Superior temporal gyrus (tissue), 1 donor: ENCODE measurements at regions not wholly inside any gene's neighbourhood (a gene's known extent, or its start where the extent isn't known, plus 50 kb on each side); places are given as distances from the start of the nearest gene placed in this dataset.
A peak's percentile ranks its signal among the peaks of the same experiment; 100 is the strongest.

ENCODE experiments used
- DNase-seq: peaks from one replicate; pipeline ENCODE4 v3.0.0-alpha.2; 2016; ENCODE audit errors: extremely low spot score

DNA sequence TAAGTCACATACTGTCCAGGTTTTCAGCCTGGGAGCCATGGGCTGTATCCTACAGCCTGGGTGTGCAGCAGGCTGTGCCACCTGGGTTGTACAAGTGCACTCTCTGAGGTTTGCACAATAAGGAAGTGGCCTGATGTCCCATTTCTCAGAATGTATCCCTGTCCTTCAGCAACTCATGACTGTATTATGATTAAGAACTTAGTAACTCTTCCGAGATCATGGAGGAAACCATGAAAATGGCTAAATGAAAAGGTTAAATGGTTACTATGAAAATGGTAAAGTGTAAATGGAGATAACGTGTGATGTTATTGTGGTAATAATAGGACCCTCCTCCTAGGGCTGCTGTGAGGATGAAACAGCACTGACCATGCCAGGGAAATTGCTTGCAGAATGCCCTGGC, 227.6 kb downstream of the ANKRD60 start:
- no peak for DNase-seq

DNA sequence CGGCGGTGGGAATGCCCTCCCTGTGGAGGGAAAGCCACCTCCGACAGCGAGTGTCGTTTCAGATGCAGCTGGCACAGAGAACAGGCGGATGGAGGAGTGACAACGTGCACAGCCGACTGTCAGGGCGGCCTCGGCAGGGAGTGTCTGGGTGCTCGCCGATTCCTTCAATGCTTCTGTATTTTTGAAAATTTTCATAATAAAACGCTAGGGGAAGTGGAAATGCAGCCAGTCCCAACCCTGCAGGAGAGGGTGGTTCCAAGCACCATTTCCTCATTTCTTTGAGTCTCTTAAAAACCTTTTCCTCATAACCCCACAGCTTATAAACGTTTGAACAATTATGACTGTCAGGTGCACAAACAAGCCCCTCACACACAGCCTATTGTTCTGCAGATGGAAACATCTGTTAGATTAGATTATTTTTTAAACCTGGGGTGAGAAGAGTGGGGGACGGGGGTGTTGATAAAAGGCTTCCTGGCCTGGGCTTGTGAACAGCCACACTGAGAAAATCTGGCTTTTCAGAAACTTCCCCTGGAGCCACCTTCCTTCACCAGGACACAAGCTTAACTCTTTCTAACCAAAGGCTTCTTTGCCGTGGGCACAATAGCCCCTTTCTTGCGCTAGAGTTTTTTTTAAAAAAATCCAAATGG, 228.9 kb downstream of the ANKRD60 start:
- DNase-seq = no peak

DNA sequence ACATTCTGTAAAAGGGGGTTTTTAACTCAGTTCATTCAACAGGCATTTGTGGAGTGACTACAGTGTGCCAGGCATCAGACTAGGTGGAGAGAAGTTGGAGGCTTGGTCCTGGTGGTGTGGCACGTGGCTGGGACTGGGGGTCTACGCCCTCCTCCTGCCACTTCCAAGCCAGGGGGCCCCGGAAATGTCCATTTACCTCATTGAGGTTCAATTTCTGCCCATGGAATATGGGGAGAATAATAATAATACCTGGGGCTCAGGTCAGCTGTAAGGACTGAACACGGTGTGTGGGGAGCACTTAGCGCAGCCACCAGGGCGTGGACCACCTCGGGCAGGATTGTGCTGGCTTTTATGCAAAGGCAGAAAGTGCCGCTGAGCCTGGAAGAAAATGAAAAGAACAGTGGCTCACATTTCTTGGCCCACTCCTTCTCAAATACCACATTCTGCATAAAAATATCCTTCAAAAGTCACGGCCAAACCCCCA, 229.4 kb downstream of the ANKRD60 start:
- no peak for DNase-seq

DNA sequence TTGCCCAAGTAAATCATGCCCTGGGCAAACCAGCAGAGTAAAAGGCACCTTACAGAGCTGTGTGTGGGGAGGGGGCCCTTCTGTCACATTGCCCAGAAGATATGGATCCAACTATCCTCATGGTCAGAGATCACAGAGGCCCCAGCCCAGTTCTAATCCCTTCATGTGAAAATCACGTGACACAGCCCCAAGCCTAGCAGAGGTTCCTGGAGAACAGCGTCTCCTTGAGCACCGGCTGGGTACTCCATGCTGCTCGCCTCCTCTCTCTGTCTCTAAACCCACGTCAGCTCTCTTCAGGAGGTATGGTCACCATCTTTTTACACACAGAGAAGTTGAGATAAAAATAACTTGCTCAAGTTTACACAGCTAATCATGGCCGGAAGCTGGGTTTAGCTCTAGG, 230.2 kb downstream of the ANKRD60 start:
- DNase-seq = no peak

DNA sequence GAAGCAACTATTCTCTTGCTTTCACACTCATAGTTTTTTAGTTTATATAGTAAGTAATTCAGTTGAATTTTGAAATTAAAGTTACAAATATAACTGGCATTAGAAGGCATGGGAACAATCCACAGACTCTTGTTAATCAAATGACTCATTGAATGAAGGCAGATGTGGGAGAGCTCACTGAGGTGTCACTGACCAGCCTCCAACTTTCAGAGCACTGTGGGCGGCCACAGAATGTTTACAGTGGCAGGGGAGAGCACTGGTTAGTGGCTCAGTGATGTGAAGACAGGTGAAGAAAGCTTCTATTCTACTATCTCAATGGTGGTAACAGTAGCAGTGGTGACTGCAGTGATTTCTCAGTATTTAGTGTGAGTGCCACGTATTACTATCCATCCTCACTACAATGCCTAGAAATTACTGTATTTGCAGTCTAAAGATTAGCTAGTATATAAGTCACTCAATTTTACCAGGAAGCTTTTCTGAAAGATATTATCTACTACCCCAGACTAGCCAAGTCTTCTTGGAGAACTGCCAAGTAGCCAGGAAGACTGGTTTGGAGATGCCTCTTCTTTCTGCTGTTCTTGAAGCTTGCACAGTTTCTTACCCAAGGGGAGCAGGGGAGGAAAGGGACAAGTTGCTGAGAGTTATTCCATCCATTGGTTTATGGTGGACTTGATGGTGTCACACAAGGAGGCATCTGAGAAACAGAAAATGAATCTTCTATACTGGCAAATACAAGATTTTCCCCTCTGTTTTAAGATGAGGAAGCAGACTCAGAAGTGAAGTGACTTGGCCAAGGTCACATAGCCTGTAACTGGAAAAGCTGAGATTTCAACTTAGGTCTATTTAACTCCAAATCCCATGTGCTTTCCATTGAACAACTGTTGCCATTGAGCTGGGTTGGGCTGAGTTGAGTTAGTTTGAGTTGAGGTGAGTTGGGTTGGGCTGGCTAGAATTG, 231.2 kb downstream of the ANKRD60 start:
- no peak for DNase-seq

DNA sequence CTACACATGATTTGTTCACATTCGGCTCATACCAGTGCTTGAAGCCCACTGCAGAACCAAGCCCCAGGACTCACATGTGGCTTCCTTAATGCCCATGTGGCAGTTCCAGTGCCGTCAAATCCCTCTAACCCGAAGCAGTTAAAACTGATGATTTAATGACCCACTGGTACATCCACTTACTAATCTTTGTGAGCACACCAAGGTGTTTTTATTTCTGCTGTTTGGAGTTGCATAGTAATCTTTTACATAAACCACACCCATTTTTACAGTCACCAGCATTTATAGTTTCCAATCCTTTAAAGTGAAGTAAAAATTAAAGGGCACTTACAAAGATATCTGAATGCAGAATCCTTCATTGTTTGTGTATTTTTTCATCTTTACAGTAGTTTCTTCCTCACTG, 232.0 kb downstream of the ANKRD60 start:
- no peak for DNase-seq

DNA sequence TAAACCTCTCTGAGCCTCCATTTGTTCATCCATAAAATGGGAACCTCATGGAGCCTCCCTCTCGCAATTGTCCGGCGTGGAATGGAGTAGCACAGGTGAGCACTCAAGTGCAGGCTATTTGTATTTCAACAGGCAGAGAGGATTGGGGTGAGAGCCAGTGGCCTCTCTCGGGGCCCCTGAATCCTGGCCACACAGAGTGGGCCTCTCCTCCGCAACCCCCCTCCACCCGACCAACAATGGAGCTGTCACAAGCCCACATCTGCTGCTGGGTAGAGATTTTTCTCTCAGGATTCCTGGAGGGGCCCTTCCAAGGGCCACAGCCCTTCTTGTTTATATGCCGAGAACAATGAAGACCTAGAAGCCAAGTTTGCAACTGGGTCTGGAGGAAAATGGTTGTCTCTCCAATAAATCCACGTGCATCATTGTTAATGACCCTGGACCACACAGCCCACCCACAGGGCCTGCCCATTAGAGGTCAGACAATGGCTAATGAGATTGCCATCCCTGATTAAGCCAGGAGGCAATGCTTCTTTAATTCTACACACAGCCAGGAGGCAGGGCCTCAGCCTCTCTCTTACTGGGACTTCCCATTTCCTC, 233.0 kb downstream of the ANKRD60 start:
- no peak for DNase-seq

DNA sequence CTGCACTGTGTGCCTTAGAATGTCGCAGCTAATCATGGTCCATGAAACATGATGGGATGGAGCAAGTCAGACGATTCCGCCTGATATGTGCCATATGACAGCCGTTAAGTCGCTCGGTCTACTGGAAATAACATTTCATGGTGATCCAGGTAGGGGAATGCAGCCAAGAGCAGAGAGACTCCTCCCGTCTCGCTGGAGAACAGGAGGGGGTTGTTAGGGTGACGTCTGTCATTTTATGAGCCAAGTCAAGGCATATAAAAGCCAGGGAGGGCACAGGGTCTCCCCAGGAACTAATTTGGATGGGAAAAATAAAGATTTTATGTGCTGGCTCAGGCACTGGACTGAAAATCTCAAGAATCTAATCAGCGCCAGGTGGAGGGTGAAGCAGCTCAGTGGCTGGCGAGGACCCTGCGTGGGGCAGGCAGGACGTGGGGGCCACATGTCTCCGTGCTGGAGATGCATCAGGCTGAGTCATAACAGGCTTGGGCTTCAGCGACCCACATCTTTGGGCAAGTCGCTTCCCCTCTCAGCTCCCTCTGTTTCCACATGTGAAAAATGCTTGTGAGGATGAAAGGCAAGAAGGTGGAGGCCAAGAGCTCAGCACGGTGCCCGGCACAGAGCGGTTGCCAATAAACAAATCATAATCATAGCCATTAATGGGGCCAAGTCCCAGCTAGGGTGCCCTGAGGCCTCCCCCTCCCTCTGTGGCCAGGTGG, 234.6 kb downstream of the ANKRD60 start:
- no peak for DNase-seq

DNA sequence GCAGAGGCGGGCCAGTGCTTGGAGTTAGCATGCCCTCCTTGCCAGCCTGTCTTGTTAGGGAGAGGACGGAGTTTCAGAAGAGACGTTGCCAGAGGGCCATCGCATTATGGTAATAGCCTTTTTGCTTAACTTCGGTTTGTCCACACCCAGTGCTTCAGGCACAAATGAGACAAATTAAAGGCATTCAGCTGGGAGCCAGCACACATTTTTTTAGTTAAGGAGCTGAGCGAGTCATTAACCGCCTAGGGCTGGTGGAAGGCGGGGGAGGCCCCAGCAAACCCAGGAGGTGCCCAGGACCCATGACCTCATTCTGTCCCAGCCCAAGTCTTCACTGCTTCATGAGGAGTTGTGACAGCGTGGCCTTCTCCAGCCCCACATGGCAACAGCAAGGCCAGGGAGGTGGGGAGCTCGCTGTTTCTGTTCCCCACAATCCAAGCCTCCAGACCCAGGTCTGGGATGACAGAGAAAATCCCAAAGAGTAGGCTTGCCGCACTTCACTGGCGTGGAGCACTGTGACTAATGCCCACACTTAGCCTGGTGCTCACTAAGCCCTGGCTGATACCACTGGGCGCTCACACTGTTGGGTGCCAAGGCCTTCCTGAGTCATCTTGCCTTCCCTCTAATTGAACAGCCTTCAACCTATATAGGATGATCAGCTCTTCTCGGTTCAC, 237.1 kb downstream of the ANKRD60 start:
- DNase-seq = no peak

DNA sequence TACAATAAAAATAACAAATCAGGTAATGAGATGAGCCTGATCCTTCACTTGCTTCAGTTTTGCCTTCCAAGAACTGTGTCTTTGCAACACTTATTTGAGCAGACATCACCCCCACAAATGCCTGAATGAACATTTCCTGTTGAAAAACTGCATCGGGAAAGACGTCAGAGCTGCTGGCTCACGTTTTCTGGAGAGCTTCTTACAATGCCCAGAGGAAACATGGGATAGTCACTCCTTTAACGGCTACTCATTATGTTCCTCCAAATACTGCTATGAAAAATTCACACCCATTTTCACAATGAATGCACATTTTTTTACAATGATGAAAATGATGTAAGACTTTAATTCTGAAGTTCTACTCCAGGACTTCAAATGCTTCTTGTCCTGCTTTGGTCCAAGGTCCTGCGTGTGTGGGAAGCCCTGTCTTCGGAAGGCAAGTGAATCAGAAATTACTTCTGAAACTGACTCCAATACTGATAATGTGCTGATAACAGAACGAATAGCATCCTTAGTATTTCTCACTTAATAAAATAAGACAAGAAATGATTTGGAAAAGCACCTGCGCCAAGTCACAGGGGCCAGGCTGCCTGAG, 238.0 kb downstream of the ANKRD60 start:
- DNase-seq = no peak

DNA sequence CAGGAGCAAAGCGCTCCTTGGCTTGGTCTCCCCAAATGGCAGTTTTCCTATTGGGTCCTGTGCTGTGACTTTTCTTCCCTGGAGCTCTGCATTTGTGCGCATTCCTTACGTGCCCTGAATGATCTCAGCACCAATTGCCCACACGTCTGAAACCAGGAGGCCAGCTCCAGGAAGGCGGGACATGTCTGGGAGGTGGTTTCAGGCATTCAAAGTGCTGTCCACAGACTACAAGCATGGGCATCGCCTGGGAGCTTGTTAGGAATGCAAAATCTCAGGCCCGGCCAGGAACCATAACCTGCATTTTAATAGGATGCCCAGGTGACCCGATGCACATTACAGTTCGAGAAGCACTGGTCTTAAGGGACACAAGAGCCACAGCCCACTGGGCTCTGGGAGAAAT, 239.6 kb downstream of the ANKRD60 start:
- no peak for DNase-seq

DNA sequence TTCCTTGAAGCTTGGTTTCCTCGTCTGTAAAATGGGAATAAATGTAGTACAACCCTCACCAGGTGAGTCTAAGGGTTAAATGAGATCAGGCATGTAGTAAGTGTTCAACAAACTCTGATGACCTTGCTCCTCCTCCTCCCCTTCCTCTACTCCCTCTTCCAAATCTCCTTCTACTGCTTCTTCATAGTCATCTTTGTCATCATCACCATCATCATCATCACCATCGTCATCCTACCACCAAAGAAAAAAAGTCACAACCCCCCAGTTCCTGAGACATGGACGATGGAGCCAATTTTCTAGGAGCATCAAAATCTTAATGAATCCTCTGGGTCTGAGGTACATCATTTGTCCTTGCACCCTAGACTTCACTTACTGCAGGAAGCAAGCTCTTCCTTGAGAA, 240.0 kb downstream of the ANKRD60 start:
- DNase-seq = no peak

DNA sequence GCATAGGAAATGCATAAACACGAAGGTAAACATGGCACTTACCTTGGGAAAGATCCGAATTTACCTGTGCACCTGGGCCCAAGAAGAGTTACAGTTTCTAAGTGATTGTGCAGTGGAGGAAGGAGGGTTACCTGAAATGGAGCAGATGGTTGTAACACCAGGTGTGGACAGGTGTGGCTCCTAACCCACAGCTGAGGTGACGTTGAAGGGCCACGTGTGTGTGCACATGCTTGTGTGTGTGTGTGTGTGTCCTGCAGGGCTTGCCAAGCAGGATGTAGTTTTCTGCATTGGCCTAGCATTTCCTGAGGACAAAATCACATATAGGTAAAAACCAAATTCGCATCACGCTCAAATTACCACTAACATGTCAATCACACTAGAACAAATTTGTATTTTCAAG, 240.8 kb downstream of the ANKRD60 start:
- no peak for DNase-seq

DNA sequence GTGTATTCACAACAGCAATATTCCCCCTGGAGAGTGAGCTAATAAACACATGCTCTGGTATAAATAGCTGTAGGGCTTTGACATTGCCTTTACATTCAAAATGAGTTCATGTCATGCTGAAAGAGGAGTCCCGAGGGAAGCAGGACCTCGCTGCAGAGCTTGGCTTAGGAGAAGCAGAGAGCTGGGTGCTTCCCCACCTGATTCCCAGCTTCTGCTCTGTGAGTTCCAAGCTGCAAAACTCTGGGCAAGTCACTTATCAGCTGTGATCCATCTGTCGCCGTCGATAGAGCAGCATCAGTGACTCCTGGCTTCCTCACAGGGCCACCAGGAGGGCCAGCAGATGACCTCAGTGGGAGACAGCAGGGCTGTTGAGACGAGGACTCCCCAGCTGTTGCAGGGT, 241.8 kb downstream of the ANKRD60 start:
- no peak for DNase-seq

DNA sequence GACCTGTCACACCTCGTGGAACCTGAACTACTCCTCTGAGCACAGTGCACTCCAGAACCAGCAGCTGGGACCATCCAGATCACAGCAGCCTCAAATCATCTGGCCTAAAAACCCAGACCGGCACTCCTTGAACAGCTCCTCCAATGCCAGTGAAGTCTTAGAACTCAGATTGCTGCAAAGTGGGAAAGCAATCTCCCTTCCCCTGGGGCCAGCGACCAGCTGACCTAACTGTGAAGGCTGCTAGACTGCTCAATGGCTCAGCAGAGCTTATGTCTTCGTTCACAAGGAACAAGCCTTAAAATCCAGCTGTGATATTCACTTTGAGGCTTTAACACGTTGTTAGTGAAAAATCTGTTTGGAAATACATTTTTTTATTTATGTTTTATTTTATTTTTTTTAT, 243.2 kb downstream of the ANKRD60 start:
- no peak for DNase-seq

DNA sequence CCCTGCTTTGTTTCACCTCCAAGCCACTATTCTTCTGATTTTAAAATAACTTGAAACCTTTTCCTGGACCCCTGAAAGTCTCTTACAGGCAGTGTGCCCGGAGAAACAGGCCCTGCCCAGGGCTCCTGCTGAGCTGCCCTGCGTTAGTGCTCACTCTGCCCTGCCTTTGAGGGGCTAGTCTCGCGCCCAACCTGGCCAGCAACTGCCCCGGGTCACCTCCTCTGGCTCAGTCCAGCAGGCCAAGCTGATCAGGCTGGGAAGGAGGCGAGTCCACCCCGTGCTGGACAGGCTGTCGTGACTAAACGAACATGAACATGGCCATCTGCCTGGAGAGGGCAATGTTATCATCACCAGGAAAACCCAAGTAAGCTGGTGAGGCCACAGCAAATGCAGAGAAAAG, 245.4 kb downstream of the ANKRD60 start:
- no peak for DNase-seq

DNA sequence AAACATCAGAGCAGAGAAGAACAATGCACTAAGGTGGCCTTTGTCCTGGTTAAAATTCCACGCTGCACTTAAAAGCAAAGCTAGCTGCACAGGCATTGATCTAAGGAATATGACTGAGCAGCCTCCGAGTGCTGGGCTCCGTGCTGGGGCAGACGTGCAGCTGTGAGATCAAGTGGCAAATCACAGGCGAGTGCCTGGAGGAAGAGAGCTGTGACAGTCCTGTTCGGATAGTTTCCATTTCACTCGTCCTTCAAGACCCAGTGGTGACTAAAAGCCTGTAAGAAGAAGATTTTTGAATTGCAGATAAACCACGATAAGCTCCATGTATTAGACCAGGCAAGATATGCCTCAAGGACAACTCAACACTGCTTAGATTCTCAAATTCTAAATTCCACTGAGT, 247.9 kb downstream of the ANKRD60 start:
- DNase-seq = no peak

DNA sequence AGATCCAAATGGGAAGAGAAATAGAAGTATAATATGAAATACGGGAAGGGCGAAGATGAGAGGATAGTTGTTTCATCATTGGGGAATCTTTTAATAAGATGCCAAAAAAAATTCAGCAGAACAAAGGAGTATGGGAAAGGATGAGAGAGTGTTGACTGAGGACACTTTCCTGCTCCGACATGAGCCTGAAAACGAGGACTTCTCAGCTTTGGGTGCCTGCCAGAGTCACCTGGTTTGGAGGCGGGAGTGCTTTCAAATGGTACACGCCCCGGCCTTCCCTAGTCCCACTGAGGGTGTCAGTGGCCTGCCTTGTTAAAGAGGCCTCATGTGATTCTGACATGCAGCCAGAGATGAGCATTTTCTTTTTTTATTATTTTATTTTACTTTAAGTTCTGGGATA, 250.9 kb downstream of the ANKRD60 start:
- peak; percentile 22 for DNase-seq

DNA sequence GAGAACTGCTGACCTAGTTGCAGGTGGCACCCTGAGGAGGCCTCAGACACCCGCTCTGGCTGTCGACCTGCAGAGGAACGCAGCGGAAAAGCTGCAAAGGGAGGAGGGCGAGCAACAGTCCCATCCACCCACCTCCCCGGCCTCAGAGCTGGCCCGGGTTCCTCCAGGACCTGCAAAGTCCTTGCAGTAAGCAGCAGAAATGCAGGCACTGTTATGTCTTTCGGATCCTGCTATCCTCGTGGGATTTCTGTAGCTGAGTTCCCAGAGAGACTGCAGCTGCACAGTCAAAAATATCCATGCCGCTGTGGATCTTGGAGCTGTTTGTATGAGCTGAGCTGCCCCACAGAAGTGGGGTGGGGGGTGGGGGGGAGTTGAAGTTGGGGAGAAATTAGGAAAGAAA, 251.3 kb downstream of the ANKRD60 start:
- no peak for DNase-seq

DNA sequence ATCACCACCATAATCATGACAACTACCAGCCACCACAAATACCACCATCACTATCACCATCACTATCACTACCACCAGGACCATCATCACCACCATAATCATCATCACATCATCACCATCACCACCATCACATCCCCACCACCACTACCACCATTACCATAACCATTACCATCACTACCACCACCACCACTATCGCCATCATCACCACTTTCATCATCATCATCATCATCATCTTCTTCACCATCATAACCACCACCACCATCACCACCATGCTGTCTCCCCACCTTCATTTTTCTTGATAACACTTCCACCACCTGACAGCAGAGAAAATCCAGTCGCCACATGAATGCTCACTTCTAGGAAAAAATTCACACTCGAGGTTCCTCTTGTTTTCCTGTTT, 253.6 kb downstream of the ANKRD60 start:
- no peak for DNase-seq

DNA sequence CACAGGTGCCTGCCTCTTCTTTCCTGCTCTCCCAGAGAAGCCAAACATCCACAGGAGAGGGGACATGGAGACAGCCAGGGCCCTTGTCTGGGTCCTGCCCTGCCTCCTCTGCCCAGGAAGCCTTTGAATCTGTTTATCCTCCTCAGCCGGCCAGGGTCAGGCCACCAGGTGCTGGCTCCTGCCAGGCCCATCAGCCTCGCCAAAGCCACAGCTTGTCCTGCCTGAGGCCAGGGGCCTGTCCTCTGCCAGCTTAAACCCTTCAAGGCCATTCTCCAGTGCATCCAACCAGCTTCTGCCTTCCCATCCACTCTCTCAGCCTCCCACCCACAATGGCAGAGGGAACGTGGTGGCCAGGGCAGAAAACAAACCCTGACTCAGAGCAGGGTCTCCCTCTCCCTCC, 254.6 kb downstream of the ANKRD60 start:
- no peak for DNase-seq
